ENCODE measurements at regions not wholly inside any gene's neighbourhood (a gene's known extent, or its start where the extent isn't known, plus 50 kb on each side); places are given as distances from the start of the nearest gene placed in this dataset.
"Not testable (repeated sequence)": the region's sequence is repeated elsewhere in the genome, so short reads cannot be mapped to it uniquely, and the experiment has no call there.

DNA sequence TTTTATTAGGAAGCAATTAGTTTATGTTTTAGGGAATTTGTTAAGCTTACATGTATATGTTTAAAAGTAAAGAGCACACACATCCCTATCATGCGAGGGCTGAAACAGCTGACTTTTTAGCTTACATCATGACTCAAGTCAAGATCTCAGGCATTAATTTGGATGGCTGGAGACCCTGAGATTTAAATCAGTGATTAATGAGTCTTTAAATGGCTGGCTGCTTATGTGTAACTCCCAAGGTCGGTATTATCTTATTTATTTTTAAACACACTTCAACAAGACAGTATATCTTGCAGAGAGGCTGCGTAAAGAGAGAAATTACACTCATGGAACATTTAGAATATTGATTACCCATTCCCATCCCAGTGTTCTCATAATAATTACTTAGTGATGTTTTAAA is 169.4 kb downstream of the KBTBD8 start:
- DNase-seq: no peak

DNA sequence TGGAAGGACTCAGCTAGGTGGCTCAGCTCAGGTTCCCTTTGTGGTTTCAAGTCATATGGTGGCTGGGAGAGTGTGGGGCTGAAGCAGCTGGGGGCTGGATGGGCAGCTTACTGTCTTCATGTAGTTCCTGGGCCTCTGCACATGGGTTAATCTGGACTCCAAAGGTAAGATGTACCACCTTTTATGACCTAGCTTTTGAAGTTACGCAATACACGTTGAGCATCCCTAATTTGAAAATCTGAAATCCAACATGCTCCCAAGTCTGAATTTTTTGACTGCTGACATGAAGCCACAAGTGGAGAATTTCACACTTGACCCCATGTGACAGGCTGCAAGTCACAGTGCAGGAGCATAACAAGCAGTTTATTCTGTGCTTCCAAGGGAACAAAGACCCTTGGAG is 173.7 kb downstream of the KBTBD8 start:
- DNase-seq: no peak

DNA sequence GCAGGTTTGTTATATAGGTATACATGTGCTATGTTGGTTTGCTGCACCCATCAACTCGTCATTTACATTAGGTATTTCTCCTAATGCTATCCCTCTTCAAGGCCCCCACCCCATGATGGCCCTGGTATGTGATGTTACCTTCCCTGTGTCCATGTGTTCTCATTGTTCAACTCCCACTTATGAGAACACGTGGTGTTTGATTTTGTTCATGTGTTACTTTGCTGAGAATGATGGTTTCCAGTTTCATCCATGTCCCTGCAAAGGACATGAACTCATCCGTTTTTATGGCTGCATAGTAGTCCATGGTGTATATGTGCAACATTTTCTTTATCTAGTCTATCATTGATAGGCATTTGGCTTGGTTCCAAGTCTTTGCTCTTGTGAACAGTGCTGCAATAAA is 175.0 kb downstream of the KBTBD8 start:
- DNase-seq: not testable (repeated sequence)

DNA sequence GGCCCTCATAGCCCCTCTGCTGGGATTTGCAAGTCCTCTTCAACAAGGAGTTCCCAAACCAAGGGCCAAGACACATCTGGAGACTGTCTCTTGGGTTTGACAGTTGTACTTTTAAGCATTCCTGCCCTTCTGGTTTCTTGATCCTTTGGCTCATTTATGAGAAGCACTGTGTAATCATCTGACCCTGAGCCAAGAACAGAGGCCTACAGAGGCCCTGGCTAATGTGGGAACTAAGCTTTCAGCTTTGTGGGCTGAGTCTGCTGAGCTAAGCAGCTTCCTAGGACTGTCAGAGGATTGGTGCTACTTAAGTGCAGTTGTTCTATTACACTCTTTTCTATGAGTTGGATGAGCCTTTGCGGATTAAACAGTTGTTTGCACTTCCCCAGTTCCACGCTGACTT is 178.3 kb downstream of the KBTBD8 start:
- no peak for DNase-seq

DNA sequence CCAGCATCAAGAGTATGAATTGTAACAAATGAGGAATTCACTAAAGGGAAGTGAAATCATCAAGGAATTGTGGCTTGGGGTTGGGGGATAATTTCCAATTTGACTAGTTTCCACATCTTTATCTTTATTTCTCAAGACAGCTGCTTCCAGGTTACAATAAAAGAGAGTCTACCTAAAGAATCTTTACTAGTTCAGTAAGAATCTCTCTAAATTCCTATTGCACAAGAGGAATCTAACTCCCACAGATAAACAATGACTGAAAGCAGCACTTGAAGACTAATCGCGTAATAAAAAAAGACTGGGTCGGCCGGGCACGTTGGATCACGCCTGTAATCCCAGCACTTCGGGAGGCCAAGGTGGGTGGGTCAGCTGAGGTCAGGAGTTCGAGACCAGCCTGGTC is 194.4 kb downstream of the KBTBD8 start:
- DNase-seq: no peak

DNA sequence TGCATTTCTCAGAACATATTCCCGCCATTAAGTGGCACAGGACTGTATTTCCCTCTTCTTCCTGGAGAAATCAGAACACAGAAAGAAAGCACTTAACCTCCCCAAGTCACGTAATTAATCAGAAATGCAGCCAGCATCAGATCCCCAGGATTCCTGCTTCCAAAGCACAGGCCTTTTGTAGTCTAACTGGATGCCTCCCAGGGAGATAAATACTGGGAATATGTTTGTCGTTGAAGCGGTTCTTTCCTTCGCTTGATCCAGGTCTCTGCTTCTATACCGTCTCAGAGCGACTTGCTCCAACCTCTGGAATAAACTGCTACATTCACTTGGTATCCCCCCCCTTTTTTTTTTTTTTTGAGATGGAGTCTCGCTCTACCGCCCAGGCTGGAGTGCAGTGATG is 198.6 kb downstream of the KBTBD8 start:
- DNase-seq: no peak

DNA sequence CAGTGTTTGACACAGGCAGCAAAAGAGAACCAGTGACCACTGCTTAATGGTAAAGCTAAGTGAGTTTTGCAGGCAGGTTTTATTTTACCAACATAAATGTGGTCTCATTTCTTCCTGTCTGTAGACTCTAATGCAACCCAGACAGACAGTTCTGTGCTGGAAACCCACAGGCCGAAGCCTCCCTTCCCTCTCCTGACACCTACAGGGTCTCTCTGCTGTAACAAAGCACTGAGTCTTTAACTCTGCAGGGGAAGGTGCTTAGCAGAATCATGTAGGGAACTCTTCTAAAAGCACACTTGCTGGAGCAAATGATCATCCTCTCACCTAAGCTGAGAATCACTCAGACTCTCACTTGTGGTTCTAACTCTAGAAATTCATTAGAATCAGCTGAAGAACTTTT is 200.3 kb downstream of the KBTBD8 start:
- no peak for DNase-seq

DNA sequence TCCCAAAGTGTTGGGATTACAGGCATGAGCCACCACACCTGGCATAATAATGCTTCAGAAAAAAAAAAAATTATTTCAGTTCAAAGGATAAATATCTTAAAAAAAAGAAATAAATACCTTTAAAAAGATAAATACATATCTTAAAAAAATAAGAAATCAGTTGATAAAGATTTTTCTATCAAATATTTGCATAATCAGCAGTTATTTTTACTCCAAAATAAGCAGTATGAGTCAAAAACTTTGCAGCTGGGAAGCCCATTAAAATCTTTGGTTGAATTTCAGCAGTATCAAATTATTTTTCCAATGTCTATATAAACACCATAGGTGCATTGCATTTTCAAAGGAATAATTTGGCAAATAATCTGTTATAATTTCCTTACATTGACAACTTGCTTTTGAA is 202.5 kb downstream of the KBTBD8 start:
- no peak for DNase-seq

DNA sequence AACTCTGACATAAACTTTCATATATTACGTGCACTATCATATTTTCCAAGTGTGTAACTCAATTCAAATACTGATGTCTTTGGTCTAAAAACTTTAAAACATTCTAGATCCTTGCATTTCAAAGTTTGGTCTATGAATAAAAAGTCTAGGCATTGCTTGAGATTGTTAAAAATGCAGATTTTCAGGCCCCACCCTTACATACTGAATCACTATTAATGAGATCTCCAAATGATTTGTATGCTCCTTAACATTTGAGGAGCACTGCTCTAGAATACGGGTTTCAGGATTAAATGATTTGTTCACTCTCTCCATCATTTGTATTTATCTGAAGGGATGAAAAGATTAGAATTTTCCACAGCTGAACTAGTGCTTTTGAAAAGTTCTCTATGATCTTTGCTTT is 202.9 kb downstream of the KBTBD8 start:
- no peak for DNase-seq

DNA sequence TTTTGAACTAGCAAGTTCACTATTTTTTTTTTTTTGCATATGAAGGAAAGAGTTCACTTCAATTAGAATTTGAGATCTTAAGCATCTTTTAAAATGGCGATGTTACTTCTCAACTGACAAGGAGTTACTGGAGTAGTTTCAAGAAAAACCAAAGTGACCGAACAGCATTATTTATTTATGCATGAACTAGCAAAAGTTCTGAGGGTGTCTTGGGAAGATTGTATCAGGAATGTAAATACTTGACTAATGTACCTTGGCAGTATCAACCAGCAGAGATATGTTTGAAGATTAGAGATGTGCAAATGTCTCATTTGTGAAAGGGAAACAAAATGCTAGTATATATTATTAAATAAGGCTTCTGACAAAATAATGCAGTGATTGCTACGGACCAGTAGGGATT is 203.9 kb downstream of the KBTBD8 start:
- no peak for DNase-seq

DNA sequence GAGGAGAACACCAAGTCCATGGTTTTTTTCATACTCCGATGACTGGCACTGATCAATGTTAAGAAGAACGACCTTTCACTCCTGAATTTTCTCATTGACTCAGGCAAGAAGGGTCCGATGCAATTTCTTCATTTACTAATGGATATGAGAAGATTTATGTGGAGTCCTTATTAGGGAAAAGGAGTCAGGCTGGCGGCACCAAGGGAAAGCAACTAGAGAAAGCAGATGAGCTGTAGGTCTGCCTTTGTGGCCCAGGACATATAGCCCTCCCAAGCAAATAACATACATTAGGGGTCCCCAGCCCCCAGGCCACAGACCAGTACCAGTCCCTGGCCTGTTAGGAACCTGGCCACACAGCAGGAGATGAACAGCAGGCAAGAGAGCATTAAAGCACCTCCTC is 206.8 kb downstream of the KBTBD8 start:
- DNase-seq: no peak

DNA sequence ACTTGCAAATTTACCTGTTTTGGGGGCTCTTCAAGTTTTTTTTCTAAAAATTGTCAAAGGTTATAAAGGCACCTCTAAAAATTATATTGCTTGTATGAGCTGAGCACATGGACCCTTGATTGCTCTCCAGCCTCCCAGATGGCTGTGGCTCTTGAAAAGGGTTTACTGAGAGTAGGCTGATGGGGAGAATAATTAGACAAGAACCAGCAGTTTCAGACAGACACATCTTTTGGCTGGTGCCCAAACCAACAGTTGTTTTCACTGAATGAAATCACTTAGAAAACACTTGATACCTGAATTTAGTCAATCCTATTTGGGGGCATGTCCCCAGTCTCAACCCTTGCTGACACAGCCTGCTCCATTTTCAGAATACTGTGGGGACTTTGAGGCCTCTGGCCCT is 217.6 kb downstream of the KBTBD8 start:
- DNase-seq: no peak

DNA sequence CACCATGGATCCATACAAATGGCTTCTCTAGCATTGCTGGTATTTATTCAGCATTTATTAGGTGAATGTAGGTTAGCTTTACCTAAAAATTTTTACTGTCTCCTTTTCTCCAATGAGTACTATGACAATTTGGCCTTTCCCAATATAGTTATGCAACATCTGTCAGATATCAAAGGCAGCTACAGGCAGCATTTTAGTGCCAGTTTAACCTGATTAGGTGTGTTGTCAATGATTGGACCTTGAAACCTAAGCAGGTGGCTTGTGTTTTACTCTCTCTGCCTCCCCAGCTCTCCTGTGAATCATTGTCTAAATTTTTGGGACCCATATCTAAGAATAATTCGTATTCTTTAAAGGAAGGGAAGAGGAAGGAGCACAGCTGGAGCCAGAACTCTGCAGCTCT is 228.9 kb downstream of the KBTBD8 start:
- no peak for DNase-seq

DNA sequence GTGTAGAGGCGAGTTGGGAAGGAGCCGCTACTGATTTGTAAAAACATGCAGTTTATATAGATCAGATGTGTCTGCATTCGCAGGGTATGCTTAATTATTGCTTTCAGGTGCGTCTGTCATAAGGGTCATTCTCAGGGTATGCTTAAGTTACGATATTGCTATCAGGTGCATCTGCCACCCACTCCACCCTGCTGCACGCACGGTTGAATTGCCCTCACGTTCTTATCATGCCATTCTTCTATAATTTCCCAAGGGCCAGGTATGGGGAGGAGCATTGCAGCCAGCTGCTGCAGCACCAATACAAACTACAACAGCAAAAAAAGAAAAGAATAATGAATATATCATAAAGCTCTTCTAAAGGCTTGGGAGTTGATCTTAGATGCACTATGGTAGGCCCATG is 230.0 kb downstream of the KBTBD8 start:
- no peak for DNase-seq

DNA sequence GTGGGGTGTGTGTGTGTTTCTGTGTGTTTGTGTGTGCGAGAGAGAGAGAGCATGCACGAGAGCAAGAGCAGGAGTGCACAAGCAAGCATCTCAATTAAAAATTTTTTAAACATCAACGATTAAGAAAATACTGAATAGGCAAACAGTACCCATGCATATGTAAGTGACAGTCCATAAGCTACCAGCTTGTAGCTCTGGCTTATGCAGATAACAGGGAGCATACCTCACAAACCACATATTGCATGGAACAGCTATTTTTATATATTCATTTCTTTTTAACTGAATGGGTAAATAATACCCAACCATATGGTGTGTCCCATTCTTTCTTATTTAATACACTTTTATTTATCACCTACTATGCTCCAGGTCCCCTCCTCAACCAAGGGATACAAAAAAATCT is 234.5 kb downstream of the KBTBD8 start:
- DNase-seq: no peak

DNA sequence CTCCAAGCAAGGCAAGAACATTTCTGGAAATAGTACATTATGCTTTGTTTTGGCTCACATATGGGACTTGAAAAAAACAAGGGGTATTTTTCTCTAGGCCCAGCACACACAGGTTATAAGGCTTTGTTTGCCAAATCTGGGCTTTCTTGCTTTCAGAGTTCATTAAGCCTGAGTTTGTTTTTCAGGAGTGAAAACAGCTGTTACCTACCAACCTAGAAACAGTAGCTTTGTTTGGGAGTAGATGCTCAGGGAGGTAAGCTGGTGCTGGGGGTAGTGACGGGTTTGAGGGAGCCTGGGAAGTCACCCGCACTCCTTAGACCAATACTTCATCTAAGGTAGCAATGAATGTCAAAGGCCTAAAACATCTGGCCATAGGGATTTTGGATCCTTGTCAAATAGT is 241.2 kb downstream of the KBTBD8 start:
- no peak for DNase-seq

DNA sequence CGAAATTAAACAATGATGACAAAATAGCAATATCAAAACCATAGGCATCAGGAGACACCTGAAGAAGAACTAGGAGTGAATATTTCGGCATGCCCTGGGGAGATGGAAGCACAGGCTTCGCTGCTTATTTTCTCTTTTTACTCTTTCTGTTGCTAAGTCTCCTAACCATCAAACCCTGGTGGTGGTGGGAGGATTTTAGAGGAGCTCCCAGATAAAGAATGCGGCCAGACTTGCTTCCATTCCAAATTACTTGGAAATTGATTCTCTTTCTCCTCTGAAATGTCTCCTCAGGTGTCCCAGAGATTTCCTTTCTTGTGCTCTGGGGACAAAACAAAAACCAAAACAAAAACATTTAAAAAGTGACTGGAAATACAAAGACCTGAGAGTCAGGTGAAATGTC is 243.0 kb downstream of the KBTBD8 start:
- DNase-seq: no peak

DNA sequence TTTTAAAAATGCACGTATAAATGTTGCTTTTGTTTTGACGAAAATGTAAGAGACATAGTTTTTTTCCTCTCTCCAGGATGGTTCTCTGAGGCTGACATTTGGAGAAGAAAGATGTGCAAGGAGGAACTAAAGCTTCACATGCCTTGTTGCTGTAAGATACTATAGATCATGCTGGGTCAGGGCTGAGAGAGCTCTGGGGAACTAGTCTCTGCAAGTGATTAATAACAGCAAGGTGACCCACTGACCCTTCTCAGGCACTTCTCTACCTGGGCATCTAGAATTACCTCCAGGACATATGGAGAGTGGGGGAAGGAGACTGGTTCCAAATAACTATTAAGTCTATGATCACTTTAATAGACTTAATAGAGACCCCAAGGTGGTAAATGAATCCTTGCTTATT is 246.0 kb downstream of the KBTBD8 start:
- DNase-seq: no peak

DNA sequence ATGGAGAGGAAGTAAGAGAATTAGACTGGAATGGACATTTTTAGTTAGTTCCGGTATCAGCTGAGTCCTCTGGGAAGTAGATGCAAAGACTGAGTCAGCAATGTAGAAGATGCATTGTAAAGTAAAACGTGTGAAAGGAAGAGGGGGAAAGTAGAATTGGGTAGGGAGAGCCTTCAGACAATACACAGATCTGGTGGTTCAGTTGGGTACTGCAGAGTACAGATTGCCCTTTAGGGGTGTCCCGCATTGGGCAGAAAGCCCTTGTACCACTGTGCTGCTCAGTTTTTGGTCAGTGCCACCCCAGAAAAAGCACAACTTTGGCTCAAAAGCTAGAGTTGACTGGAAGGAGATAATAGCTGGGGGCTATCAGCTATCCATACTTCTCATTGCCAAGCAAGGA is 247.4 kb downstream of the KBTBD8 start:
- no peak for DNase-seq

DNA sequence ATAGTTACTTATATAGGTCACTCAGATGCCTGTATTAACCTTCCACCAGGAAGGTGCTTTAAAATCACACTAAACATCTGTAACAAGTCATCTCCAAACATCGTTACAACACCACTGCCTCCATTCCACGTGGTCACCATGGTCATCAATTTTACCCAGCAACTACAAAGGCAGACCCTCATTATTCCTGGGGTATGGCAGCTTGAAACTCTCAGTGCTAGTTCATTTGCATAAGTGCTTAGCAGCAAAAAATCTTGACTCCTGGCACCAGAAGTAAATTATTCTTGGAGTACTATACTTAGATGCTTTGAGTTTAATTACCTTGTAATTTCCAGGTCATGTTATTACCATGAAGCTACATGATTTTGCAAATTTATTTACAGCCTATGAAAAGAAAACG is 250.6 kb downstream of the KBTBD8 start:
- no peak for DNase-seq

DNA sequence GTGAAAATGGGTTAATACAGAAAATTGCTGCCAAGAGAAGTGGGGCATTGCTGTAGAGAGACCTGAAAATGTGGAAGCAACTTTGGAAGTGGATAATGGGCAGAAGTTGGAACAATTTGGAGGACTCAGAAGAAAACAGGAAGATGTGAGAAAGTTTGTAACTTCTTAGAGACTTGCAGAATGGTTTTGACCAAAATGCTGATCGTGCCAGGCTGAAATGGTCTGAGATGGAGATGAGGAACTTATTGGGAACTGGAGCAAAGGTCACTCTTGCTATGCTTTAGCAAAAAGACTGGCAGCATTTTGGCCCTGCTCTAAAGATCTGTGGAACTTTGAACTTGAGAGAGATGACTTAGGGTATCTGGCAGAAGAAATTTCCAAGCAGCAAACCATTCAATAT is 254.8 kb downstream of the KBTBD8 start:
- not testable (repeated sequence) for DNase-seq

DNA sequence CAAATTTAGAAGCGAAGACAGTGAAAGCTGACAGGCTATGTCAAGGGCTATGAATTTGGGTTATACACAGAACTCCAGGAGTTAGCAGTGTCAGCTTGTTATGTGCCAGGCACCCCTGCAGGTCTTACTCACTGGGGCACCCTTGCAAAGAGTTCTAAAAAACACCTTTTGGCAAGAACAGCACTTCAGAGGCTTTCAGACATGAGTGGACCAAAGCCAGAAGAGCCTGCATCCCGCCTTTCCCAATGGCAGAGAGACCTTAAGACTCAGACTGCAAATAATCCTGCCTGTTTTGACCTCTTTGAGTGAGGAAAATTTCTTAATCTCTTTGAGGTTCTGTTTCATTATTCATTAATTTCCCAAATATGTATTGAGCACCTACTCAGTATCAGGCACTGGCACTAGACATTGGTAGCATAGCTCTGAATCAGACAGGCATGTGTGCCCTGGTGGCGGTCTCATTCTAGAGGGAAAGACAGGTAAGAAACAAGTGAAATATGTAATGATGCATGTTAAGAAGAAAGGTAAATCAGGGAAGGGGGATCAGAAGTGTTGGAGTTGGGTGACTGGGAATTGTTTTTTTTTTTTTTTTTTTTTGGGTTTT is 280.0 kb downstream of the KBTBD8 start:
- no peak for DNase-seq

DNA sequence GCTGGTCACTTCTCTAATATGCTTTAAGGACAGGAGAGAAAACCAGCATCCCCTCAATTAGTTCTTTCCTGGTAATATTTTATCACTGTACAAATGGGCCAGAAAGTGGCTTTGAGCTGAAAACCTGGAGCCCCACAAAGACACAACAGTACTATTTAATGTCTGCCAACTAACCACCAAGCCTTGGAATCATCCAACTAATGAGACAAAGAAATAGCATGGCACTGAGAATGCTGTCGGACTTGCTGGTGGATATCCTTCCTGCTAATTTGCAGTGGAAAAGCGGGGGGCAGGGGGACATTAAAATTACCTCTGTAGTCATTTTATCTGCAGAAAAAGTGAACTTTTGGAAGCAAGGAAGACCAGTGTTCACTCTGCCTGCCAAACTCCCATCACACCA is 288.5 kb downstream of the KBTBD8 start:
- no peak for DNase-seq

DNA sequence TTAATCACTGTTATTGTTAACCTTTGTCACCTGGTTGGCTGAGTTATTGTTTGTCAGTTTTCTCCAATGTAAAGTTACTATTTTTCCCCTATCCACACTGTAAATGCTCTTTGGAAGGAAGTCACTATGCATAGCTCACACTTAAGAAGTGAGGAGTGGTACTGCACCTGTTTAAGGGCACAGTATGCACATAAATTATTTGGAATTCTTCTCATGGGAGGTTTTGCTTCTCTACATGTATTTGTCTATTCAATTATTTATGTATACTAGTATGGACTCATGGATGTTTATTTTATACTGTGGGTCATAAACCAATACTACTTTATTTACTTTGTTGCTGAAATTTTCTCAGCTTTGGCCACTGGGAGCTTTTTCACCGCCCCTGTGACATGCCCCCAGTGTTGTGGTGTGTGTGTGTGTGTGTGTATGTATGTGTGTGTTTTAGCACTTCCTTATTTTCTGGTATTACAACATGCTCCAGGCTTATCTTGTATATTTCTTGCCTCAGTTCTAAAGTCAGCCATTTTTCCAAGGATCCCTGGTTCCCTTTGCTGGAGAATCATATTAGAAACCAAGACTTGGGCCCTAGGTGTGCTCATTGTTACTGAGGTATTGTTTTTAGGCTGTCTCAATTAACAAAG is 290.5 kb downstream of the KBTBD8 start:
- DNase-seq: no peak

DNA sequence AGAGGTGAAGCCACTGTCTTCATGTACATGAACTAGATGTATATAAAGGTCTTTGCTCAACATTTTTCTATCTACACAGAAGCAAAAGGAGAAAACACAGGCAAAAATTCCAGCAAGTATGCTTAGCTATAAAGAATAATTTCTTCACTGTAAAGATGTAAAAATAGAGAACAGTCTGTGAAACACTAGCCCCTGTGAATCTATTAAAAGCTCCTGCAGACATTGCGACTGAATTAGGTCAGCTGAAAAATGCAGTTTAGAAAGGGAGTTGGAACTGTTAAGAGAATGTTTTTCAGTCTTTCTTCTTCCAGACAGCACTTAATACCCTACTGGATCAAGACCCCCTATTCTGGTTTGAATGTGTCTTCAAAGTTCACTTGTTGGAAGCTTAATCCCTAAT is 291.5 kb downstream of the KBTBD8 start:
- no peak for DNase-seq
